Kidney tubule cell (primary cell): ENCODE measurements at regions not wholly inside any gene's neighbourhood (a gene's known extent, or its start where the extent isn't known, plus 50 kb on each side); places are given as distances from the start of the nearest gene placed in this dataset.
"Not testable (repeated sequence)": the region's sequence is repeated elsewhere in the genome, so short reads cannot be mapped to it uniquely, and the experiment has no call there.

Experiments
- DNase-seq: peaks from one replicate; pipeline ENCODE4 v3.0.0-alpha.2; 2018; ENCODE audit warnings: low spot score

- no peak for DNase-seq
Measured at GRCh38 chr1:182331387-182331786, 60.2 kb downstream of the GLUL start.

- DNase-seq, result peak; percentile 8
Measured at GRCh38 chr1:182330303-182330702, 61.3 kb downstream of the GLUL start.

DNA sequence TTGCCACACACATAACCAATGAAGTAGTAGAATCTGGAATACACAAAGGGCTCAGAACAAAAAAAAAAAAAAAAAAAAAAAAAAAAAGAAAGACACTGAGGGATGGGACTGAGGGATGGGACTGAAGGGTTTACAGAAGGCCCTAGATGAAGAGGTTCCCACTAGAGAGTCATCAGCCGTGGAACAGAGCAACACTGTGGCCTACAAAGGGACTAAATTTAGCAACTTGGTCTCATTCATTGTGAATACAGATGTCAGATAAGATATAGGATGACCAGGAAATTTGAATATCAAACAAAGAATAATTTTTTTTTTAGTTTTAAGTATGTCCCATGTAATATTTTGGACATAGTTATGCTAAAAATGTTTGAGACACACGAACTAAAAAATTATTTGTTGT is 62.1 kb downstream of the GLUL start:
- no peak for DNase-seq

DNA sequence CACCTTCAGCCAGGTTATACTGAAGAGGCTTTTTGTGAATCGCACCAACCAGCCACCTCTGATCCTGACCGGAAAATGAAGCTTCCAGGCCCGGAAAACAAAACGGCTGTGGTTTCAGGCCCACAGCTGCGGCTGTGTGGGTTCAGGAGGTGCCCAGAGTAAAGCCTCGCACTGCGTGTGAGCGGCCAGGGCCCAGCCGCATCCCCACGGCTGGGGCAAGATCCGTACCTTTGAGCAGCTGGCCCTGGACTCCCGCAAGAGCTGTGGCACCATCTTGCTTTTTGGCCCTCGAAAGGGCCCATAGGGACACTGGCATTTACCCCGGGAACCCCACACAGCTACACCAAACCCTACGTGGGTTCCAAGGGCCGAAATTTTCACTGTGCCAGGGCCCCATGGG is 63.0 kb downstream of the GLUL start:
- DNase-seq, result no peak

- DNase-seq, result no peak
Measured at GRCh38 chr1:182325339-182325738, 66.3 kb downstream of the GLUL start.

DNA sequence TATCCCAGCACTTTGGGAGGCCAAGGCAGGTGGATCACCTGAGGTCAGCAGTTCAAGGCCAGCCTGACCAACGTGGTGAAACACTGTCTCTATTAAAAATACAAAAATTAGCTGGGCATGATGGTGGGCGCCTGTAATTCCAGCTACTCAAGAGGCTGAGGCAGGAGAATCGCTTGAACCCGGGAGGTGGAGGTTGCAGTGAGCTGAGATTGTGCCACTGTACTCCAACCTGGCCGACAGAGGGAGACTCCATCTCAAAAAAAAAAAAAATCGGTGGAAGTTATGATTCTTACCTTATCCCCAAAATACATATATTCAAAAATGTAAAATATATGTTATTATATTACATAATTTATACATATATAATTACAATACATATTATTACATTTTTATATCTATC is 70.1 kb downstream of the GLUL start:
- not testable (repeated sequence) for DNase-seq

DNA sequence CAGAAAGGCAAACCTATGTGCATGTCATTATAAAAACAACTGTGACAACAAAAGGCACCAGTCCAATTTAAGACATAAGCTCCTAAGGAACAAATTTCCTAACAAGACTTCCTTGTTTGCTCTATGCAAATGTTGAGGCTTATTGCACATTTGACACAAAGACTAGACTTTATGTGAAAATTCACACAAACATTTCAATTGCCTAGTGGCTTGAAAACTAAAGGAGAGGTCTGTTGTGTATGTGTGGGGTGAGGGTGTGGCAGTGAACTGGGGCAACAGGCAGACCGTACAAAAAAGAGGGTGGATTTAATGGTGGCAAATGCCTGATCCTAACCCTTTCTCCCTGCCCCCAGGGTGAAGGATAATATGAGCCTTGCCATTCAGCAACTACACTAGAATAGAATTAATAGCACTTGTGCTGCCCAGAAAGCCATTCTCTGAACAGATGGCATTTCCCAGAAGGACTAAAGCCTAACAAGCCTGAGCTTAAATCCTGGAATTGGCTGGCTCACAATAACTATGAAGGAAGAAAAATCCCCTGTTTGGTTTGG is 73.9 kb downstream of the GLUL start:
- no peak for DNase-seq

GRCh38 chr1:182316454-182316853 is 75.1 kb downstream of the GLUL start:
- DNase-seq, result not testable (repeated sequence)

GRCh38 chr1:182315167-182315556 is 76.4 kb downstream of the GLUL start:
- DNase-seq, result no peak

- DNase-seq, result no peak
Measured at GRCh38 chr1:182309631-182310351, 81.8 kb downstream of the GLUL start.

DNA sequence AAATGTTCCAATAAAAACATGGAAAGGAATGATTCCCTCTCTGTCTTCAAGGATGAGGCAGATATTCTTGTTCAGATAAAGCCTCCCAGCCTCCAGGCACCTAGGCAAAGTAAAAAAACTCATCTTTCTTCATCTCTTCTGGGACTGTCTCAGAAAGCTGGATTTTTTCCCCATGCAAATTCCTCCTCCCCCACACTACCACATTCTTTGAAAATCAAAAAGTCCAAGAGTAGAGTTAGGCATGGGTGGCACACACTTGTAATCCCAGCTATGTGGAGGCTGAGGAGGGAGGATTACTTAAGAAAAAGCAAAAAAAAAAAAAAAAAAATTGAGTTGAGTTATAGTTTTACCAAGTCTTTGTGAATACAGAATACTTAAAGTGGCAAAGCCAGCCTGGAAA is 82.8 kb downstream of the GLUL start:
- DNase-seq, result no peak

GRCh38 chr1:182307486-182307885 is 84.1 kb downstream of the GLUL start:
- DNase-seq, result not testable (repeated sequence)

- DNase-seq, result no peak
Measured at GRCh38 chr1:182305861-182306260, 85.7 kb downstream of the GLUL start.

- DNase-seq, result no peak
Measured at GRCh38 chr1:182304627-182305026, 87.0 kb downstream of the GLUL start.

- DNase-seq, result no peak
Measured at GRCh38 chr1:182304218-182304617, 87.4 kb downstream of the GLUL start.

- DNase-seq, result no peak
Measured at GRCh38 chr1:182303778-182304177, 87.8 kb downstream of the GLUL start.

DNA sequence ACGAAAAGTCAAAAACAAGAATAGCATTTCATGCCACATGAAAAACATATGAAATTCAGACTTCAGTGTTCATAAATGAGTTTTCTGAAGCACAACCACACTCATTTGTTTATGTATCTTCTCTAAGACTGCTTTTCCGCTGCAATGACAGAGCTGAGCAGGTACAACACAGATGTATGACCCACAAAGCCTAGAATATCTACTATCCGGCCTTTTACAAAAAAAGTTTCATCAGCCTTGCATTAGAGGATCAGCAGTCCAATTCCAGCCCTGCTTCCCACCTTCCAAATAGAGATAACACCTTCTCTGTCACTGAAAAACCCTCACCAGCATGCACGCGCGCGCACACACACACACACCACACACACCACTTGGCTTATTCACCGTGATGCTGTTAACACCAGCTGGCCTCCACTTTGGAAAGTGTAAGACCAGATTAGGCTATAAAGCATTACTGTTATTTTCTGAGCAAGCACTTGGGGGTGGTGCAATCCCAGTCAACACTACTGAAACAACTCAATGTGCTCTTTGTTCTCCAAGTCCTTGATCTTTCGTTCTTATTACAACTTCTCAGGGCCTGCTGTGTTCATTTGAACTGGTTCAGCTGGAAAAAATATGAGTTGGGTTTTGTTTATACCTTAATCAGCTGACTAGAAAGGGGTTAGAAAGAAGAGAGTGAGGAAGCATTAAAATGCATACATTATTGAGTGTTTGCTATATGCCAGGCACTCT is 90.0 kb downstream of the GLUL start:
- no peak for DNase-seq

DNA sequence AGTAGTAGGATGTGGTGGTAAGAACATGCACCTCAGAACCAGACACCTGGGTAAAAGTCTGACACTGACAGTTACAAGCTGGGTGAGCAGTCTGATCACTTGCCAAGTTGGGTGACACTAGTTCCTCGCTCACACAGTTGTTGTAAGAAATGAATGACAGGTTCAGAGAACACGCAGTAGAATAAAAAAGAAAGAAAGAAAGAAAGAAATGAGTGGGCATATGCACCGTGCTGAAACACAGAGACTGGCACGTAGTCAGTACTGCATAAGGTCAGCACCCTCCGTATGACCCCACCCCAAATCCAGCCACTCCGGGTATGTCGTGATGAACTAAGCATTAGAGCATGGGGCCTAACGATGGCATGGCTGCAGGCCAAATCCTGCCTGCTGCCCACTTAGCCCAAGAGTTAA is 90.6 kb downstream of the GLUL start:
- DNase-seq, result no peak

DNA sequence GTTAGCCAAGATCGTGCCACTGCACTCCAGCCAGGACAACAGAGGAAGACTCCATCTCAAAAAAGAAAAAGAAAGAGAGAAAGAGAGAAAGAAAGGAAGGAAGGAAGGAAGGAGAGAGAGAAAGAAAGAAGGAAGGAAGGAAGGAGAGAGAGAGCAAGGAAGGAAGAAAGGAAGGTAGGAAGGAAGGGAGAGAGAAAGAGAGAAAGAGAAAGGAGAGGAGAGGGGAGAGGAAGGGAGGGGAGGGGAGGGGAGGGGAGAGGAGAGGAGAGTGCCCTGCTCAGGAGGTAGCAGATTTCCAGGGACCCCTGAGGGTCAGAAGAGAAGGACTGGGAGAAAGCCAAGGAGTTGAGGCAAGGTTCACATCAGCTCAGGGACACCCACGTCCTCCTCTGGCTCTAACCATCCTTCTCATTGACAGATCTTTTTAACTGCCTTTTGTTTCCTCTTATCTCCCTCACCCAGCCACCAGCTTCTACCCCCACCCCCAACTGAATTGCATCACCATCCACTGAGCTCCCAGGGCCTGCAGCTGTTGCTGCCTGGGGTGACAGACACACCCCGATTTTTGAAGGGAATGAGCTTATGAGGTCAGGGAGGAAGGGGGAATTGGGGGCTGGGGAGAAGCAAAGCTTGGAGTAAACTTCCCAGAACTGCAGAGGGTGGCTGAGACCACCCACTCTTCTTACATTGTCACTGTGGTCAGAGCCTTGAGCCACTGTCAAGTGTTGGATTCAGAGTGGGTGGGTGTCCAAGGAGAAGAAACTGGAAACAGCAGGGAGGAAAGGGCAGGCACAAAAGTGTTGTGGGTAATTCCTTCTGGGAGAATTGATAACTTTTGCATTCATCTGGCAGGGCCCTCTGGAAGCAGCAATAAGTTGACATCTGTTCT is 91.6 kb downstream of the GLUL start:
- DNase-seq, result no peak

GRCh38 chr1:182299054-182299727 is 92.4 kb downstream of the GLUL start:
- DNase-seq, result not testable (repeated sequence)

- DNase-seq, result no peak
Measured at GRCh38 chr1:182297335-182297734, 94.3 kb downstream of the GLUL start.

- no peak for DNase-seq
Measured at GRCh38 chr1:182295697-182296096, 95.9 kb downstream of the GLUL start.
